ENCODE measurements at regions not wholly inside any gene's neighbourhood (a gene's known extent, or its start where the extent isn't known, plus 50 kb on each side); places are given as distances from the start of the nearest gene placed in this dataset.

DNA sequence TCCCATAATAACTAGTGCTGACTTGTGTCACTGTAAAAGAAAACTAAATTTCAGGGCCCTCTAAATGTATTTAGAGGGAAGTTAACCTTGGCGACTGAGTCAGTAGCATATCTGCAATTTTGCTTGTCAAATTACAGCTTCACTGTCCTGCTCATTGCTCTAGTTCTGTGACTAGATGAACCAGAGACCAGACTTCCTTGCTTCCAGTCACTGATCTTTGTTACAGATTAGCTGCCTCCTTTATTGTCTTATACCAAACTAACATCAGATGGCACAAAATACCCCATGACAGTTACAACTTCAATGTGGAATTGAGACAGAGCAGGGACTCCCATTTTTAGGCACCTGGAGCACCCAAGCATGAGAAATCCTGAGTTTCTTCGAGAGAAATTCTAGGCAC, 79.9 kb upstream of the POM121L12 start:
- Histone ChIP-seq H3K9me3 (ENCODE audit: control insufficient read depth, low read length) (no peaks in the 10 kb centered on the region), H2BK5ac (ENCODE audit: low read depth, low read length, poor library complexity, severe bottlenecking) (no peak overlapping the region), H2AFZ (ENCODE audit: low read depth, low read length) (no peak overlapping the region), H3K36me3 (ENCODE audit: control insufficient read depth in 1 of 2, insufficient read depth in 2 of 2, low read depth in 1 of 2, low read length in 2 of 2) (no peaks in the 10 kb centered on the region), H3K4ac (ENCODE audit: low read depth in 1 of 2, low read length in 2 of 2) (no peak overlapping the region), H2BK120ac (ENCODE audit: low read depth, low read length) (no peak overlapping the region), H3K23ac (ENCODE audit: low read length in 2 of 2) (no peak overlapping the region), H4K8ac (ENCODE audit: low read length) (no peak overlapping the region), H2BK12ac (ENCODE audit: low read length in 2 of 2) (peak overlapping the region in 1 of 2 experiments; percentile 13), H3K18ac (ENCODE audit: low read depth in 1 of 2, low read length in 2 of 2) (no peak overlapping the region), H3K79me1 (replicated peaks; ENCODE audit: low read length, poor library complexity, severe bottlenecking) (no peaks in the 10 kb centered on the region), H2BK15ac (ENCODE audit: low read depth, poor library complexity, severe bottlenecking) (no peak overlapping the region), H3K27ac (ENCODE audit: low read length, poor library complexity, severe bottlenecking) (no peak overlapping the region), H3K14ac (ENCODE audit: low read length in 2 of 2) (no peak overlapping the region), H3K4me2 (ENCODE audit: low read length, poor library complexity, severe bottlenecking) (no peak overlapping the region), H3K4me1 (ENCODE audit: control insufficient read depth, insufficient read depth, low read depth, low read length) (no peaks in the 10 kb centered on the region), H3K27me3 (ENCODE audit: control insufficient read depth in 1 of 2, insufficient read depth in 1 of 2, low read length in 2 of 2) (no peaks in the 10 kb centered on the region), H3K4me3 (ENCODE audit: insufficient read depth in 1 of 2, low read depth in 1 of 2, low read length in 2 of 2) (no peak overlapping the region), H2AK5ac (ENCODE audit: low read length, severe bottlenecking) (no peak overlapping the region), H3K9ac (ENCODE audit: low read length) (no peak overlapping the region), H4K91ac (ENCODE audit: low read length) (no peak overlapping the region)
- DNase-seq = peak; percentile 14
- WGBS = 63% methylated on average over 2 of the region's 2 CpGs

DNA sequence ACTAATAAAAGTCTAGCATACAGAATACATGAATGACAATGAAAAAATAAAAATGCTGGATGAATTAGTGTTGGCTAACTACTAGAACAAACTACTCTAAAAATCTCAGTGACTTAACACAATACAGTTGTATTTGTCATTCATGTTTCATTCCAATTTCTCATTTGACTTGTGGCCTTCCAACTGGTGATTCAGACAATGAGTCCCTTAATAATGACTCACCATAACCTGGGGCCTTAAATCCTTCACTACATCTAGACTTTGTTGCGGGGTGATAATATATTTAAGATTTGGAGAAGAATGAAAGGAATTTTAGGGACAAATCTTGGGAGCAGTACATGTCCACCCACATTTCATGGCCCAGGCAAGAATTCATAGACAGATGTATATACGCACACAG, 90.5 kb upstream of the POM121L12 start:
- Histone ChIP-seq H2BK15ac (ENCODE audit: low read depth, poor library complexity, severe bottlenecking) (no peak overlapping the region), H3K36me3 (ENCODE audit: control insufficient read depth in 1 of 2, insufficient read depth in 2 of 2, low read depth in 1 of 2, low read length in 2 of 2) (no peaks in the 10 kb centered on the region), H2AFZ (ENCODE audit: low read depth, low read length) (no peak overlapping the region), H2AK5ac (ENCODE audit: low read length, severe bottlenecking) (no peak overlapping the region), H2BK12ac (ENCODE audit: low read length in 2 of 2) (no peak overlapping the region), H3K4me2 (ENCODE audit: low read length, poor library complexity, severe bottlenecking) (no peak overlapping the region), H3K14ac (ENCODE audit: low read length in 2 of 2) (no peak overlapping the region), H2BK120ac (ENCODE audit: low read depth, low read length) (no peak overlapping the region), H3K18ac (ENCODE audit: low read depth in 1 of 2, low read length in 2 of 2) (no peak overlapping the region), H4K91ac (ENCODE audit: low read length) (no peak overlapping the region), H4K8ac (ENCODE audit: low read length) (no peak overlapping the region), H2BK5ac (ENCODE audit: low read depth, low read length, poor library complexity, severe bottlenecking) (no peak overlapping the region), H3K4ac (ENCODE audit: low read depth in 1 of 2, low read length in 2 of 2) (no peak overlapping the region), H3K79me1 (replicated peaks; ENCODE audit: low read length, poor library complexity, severe bottlenecking) (no peaks in the 10 kb centered on the region), H3K4me1 (ENCODE audit: control insufficient read depth, insufficient read depth, low read depth, low read length) (no peaks in the 10 kb centered on the region), H3K27me3 (ENCODE audit: control insufficient read depth in 1 of 2, insufficient read depth in 1 of 2, low read length in 2 of 2) (no peaks in the 10 kb centered on the region), H3K23ac (ENCODE audit: low read length in 2 of 2) (no peak overlapping the region), H3K9ac (ENCODE audit: low read length) (no peak overlapping the region), H3K4me3 (ENCODE audit: insufficient read depth in 1 of 2, low read depth in 1 of 2, low read length in 2 of 2) (no peak overlapping the region), H3K9me3 (ENCODE audit: control insufficient read depth, low read length) (peaks cover 5% of the 10 kb centered on the region), H3K27ac (ENCODE audit: low read length, poor library complexity, severe bottlenecking) (no peak overlapping the region)
- WGBS = no CpG with 5 or more reads among the region's 2 CpGs
- DNase-seq = peak; percentile 2

DNA sequence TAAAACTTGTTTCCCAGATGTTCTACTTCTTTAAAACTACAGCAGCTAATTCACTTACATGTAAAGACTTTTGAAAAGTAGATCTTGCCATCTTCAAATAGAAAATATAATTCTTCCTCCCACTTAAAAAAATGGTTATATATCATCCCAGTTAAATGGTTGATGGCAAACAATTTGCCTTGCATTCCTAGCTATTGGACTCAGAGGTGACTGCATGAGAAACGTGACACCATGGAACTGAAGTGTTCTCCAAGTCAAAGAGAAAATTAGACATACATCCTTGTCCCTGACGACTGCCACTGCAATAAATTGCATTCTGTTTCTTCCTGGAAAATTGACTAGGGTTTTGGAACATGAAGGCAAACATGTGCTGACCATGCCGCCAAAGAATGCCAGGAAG, 95.0 kb upstream of the POM121L12 start:
- H4K8ac ChIP-seq (ENCODE audit: low read length) = no peak overlapping the region
- no peak overlapping the region for H4K91ac ChIP-seq (ENCODE audit: low read length)
- no peak for DNase-seq
- H3K18ac ChIP-seq (ENCODE audit: low read depth in 1 of 2, low read length in 2 of 2) = no peak overlapping the region
- H3K4me1 ChIP-seq (ENCODE audit: control insufficient read depth, insufficient read depth, low read depth, low read length) = no peaks in the 10 kb centered on the region
- no peak overlapping the region for H3K14ac ChIP-seq (ENCODE audit: low read length in 2 of 2)
- H2BK15ac ChIP-seq (ENCODE audit: low read depth, poor library complexity, severe bottlenecking) = no peak overlapping the region
- no peak overlapping the region for H3K4me3 ChIP-seq (ENCODE audit: insufficient read depth in 1 of 2, low read depth in 1 of 2, low read length in 2 of 2)
- H3K27me3 ChIP-seq (ENCODE audit: control insufficient read depth in 1 of 2, insufficient read depth in 1 of 2, low read length in 2 of 2) = no peaks in the 10 kb centered on the region
- H3K23ac ChIP-seq (ENCODE audit: low read length in 2 of 2) = no peak overlapping the region
- no peak overlapping the region for H2BK5ac ChIP-seq (ENCODE audit: low read depth, low read length, poor library complexity, severe bottlenecking)
- no peak overlapping the region for H3K4me2 ChIP-seq (ENCODE audit: low read length, poor library complexity, severe bottlenecking)
- H2AK5ac ChIP-seq (ENCODE audit: low read length, severe bottlenecking) = no peak overlapping the region
- no peaks in the 10 kb centered on the region for H3K36me3 ChIP-seq (ENCODE audit: control insufficient read depth in 1 of 2, insufficient read depth in 2 of 2, low read depth in 1 of 2, low read length in 2 of 2)
- H2AFZ ChIP-seq (ENCODE audit: low read depth, low read length) = no peak overlapping the region
- H3K4ac ChIP-seq (ENCODE audit: low read depth in 1 of 2, low read length in 2 of 2) = no peak overlapping the region
- no peak overlapping the region for H3K27ac ChIP-seq (ENCODE audit: low read length, poor library complexity, severe bottlenecking)
- peaks cover 5% of the 10 kb centered on the region for H3K9me3 ChIP-seq (ENCODE audit: control insufficient read depth, low read length)
- no peak overlapping the region for H2BK12ac ChIP-seq (ENCODE audit: low read length in 2 of 2)
- no peak overlapping the region for H2BK120ac ChIP-seq (ENCODE audit: low read depth, low read length)
- H3K79me1 ChIP-seq (replicated peaks; ENCODE audit: low read length, poor library complexity, severe bottlenecking) = no peaks in the 10 kb centered on the region
- no peak overlapping the region for H3K9ac ChIP-seq (ENCODE audit: low read length)
- 47% methylated on average over 3 of the region's 3 CpGs for WGBS

DNA sequence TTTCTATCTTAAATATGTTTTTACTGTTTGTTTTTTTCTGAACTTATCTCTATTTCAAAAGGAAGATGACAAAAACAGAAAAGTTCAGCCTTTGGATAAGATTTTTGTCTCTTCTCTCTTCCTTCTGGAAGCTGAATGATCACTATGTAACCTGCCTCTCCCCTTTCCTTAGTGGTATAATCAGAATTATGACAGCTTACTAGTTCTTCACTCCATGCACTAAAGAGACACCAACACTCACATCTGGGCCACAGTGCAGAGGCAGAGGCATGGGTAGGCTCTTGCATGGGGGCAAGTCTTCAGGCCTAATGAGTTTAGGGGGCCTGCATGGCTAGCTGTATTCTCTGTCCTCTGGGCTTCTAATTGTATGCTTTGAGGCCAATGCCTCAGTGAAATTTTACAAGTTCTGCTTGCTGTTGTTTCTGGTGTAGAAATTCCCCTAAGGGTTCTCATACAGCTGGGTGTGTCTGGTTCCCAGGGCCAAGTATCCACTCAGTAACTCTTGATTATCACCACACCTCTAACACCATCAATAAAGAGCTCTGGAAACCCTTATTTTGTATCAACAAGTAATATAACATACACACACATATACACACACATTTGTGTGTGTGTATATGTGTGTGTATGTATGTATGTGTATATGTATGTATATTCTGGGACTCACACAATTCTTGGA, 96.8 kb upstream of the POM121L12 start:
- DNase-seq = no peak
- Histone ChIP-seq H3K9me3 (ENCODE audit: control insufficient read depth, low read length) (no peaks in the 10 kb centered on the region), H3K14ac (ENCODE audit: low read length in 2 of 2) (no peak overlapping the region), H3K18ac (ENCODE audit: low read depth in 1 of 2, low read length in 2 of 2) (no peak overlapping the region), H3K4ac (ENCODE audit: low read depth in 1 of 2, low read length in 2 of 2) (no peak overlapping the region), H2BK15ac (ENCODE audit: low read depth, poor library complexity, severe bottlenecking) (no peak overlapping the region), H2BK12ac (ENCODE audit: low read length in 2 of 2) (no peak overlapping the region), H3K23ac (ENCODE audit: low read length in 2 of 2) (no peak overlapping the region), H2BK5ac (ENCODE audit: low read depth, low read length, poor library complexity, severe bottlenecking) (no peak overlapping the region), H3K4me1 (ENCODE audit: control insufficient read depth, insufficient read depth, low read depth, low read length) (no peaks in the 10 kb centered on the region), H3K9ac (ENCODE audit: low read length) (no peak overlapping the region), H2AK5ac (ENCODE audit: low read length, severe bottlenecking) (no peak overlapping the region), H3K4me2 (ENCODE audit: low read length, poor library complexity, severe bottlenecking) (no peak overlapping the region), H3K79me1 (replicated peaks; ENCODE audit: low read length, poor library complexity, severe bottlenecking) (no peaks in the 10 kb centered on the region), H3K36me3 (ENCODE audit: control insufficient read depth in 1 of 2, insufficient read depth in 2 of 2, low read depth in 1 of 2, low read length in 2 of 2) (no peaks in the 10 kb centered on the region), H3K4me3 (ENCODE audit: insufficient read depth in 1 of 2, low read depth in 1 of 2, low read length in 2 of 2) (no peak overlapping the region), H4K91ac (ENCODE audit: low read length) (no peak overlapping the region), H3K27me3 (ENCODE audit: control insufficient read depth in 1 of 2, insufficient read depth in 1 of 2, low read length in 2 of 2) (no peaks in the 10 kb centered on the region), H3K27ac (ENCODE audit: low read length, poor library complexity, severe bottlenecking) (no peak overlapping the region), H2BK120ac (ENCODE audit: low read depth, low read length) (no peak overlapping the region), H4K8ac (ENCODE audit: low read length) (no peak overlapping the region), H2AFZ (ENCODE audit: low read depth, low read length) (no peak overlapping the region)

Measured in mesenchymal stem cell (in vitro differentiated cells and primary cell).